ENCODE measurements at regions not wholly inside any gene's neighbourhood (a gene's known extent, or its start where the extent isn't known, plus 50 kb on each side); places are given as distances from the start of the nearest gene placed in this dataset.
"Not testable (repeated sequence)": the region's sequence is repeated elsewhere in the genome, so short reads cannot be mapped to it uniquely, and the experiment has no call there.

GRCh38 chr10:23584396-23584795 is 145.5 kb downstream of the OTUD1 start:
- Mint-ChIP-seq H3K4me1 (no peaks in the 10 kb centered on the region), H3K36me3 (ENCODE audit: low read depth) (no peaks in the 10 kb centered on the region), H3K4me3 (no peak overlapping the region), H3K9me3 (peaks cover 8% of the 10 kb centered on the region), H3K27me3 (ENCODE audit: low read depth) (peaks cover 3% of the 10 kb centered on the region), H3K27ac (no peak overlapping the region)
- no peak for TF ChIP-seq CTCF (IDR thresholded peaks at IDR 0.05; ENCODE audit: unreplicated experiment in 3 of 3)

GRCh38 chr10:23585186-23585585 is 146.3 kb downstream of the OTUD1 start:
- Mint-ChIP-seq H3K9me3 (peaks cover 8% of the 10 kb centered on the region), H3K27ac (no peak overlapping the region), H3K36me3 (ENCODE audit: low read depth) (no peaks in the 10 kb centered on the region), H3K4me1 (no peaks in the 10 kb centered on the region), H3K4me3 (no peak overlapping the region), H3K27me3 (ENCODE audit: low read depth) (no peaks in the 10 kb centered on the region)
- TF ChIP-seq CTCF (IDR thresholded peaks at IDR 0.05; ENCODE audit: unreplicated experiment in 3 of 3) = no peak

GRCh38 chr10:23585666-23586065 is 146.8 kb downstream of the OTUD1 start:
- no peak overlapping the region for H3K27ac Mint-ChIP-seq
- no peak for TF ChIP-seq CTCF (IDR thresholded peaks at IDR 0.05; ENCODE audit: unreplicated experiment in 3 of 3)
- H3K27me3 Mint-ChIP-seq (ENCODE audit: low read depth) = no peaks in the 10 kb centered on the region
- peaks cover 8% of the 10 kb centered on the region for H3K9me3 Mint-ChIP-seq
- no peaks in the 10 kb centered on the region for H3K4me1 Mint-ChIP-seq
- no peaks in the 10 kb centered on the region for H3K36me3 Mint-ChIP-seq (ENCODE audit: low read depth)
- H3K4me3 Mint-ChIP-seq = no peak overlapping the region

GRCh38 chr10:23595278-23595677 is 156.4 kb downstream of the OTUD1 start:
- not testable (repeated sequence) for H3K27me3 Mint-ChIP-seq (ENCODE audit: low read depth); H3K36me3 Mint-ChIP-seq (ENCODE audit: low read depth); H3K4me3 Mint-ChIP-seq; H3K4me1 Mint-ChIP-seq; H3K27ac Mint-ChIP-seq
- H3K9me3 Mint-ChIP-seq = peaks cover 50% of the 10 kb centered on the region

GRCh38 chr10:23604613-23605012 is 165.7 kb downstream of the OTUD1 start:
- Mint-ChIP-seq H3K27ac (peak overlapping the region; percentile 47 to 85 (median 77)), H3K36me3 (ENCODE audit: low read depth) (no peaks in the 10 kb centered on the region), H3K9me3 (peaks cover 4% of the 10 kb centered on the region), H3K4me1 (peaks cover 5% of the 10 kb centered on the region), H3K4me3 (no peak overlapping the region), H3K27me3 (ENCODE audit: low read depth) (no peaks in the 10 kb centered on the region)
- TF ChIP-seq CTCF (IDR thresholded peaks at IDR 0.05; ENCODE audit: unreplicated experiment in 3 of 3) = no peak

GRCh38 chr10:23606456-23606855 is 167.6 kb downstream of the OTUD1 start:
- Mint-ChIP-seq H3K9me3 (no peaks in the 10 kb centered on the region), H3K27me3 (ENCODE audit: low read depth) (no peaks in the 10 kb centered on the region), H3K4me3 (no peak overlapping the region), H3K27ac (peak overlapping the region in 1 of 3 experiments; percentile 59), H3K36me3 (ENCODE audit: low read depth) (no peaks in the 10 kb centered on the region), H3K4me1 (peaks cover 5% of the 10 kb centered on the region)
- no peak for TF ChIP-seq CTCF (IDR thresholded peaks at IDR 0.05; ENCODE audit: unreplicated experiment in 3 of 3)

Measured in nephron (organoid).